ENCODE measurements at regions not wholly inside any gene's neighbourhood (a gene's known extent, or its start where the extent isn't known, plus 50 kb on each side); places are given as distances from the start of the nearest gene placed in this dataset.
"Not testable (repeated sequence)": the region's sequence is repeated elsewhere in the genome, so short reads cannot be mapped to it uniquely, and the experiment has no call there.

GRCh38 chr20:30594112-30594511 lies 663.4 kb upstream of the DEFB115 start:
- Histone ChIP-seq H3K9me3 (ENCODE audit: control insufficient read depth, insufficient read depth, low read depth, low read length) (no peaks in the 10 kb centered on the region), H2AFZ (ENCODE audit: low read length) (no peak overlapping the region), H3K27me3 (ENCODE audit: control insufficient read depth, insufficient read depth, low read length) (no peaks in the 10 kb centered on the region), H3K4me3 (replicated peaks in 1 of 4; ENCODE audit: control extremely low read depth in 1 of 4, insufficient read depth in 1 of 4, low read depth in 3 of 4, low read length in 4 of 4) (no peak overlapping the region), H3K27ac (ENCODE audit: insufficient read depth, low read length) (no peak overlapping the region), H3K4me2 (ENCODE audit: extremely low read depth, insufficient read depth, low read length) (no peak overlapping the region), H3K79me2 (ENCODE audit: control insufficient read depth, insufficient read depth, low read length) (no peaks in the 10 kb centered on the region), H3K9ac (ENCODE audit: insufficient read depth, low read length) (no peak overlapping the region), H3K4me1 (ENCODE audit: control insufficient read depth, extremely low read depth, insufficient read depth, low read length) (no peaks in the 10 kb centered on the region), H3K36me3 (ENCODE audit: control insufficient read depth, insufficient read depth, low read length) (no peaks in the 10 kb centered on the region), H4K20me1 (ENCODE audit: control insufficient read depth, extremely low read depth, insufficient read depth, low read length) (no peaks in the 10 kb centered on the region)
- DNase-seq (ENCODE audit: low read depth in 2 of 2): no peak
- TF ChIP-seq EZH2 (IDR thresholded peaks at IDR 0.05; ENCODE audit: low read length, missing control alignments) (no peak), CTCF (conservative IDR thresholded peaks at IDR 0.05 in 1 of 2, IDR thresholded peaks at IDR 0.05 in 1 of 2; ENCODE audit: low read depth in 1 of 2, low read length in 2 of 2) (no peak)

- no peaks in the 10 kb centered on the region for H3K9me3 ChIP-seq (ENCODE audit: control insufficient read depth, insufficient read depth, low read depth, low read length)
Measured at GRCh38 chr20:30595698-30596097, 661.8 kb upstream of the DEFB115 start.

GRCh38 chr20:30597429-30597828 lies 660.0 kb upstream of the DEFB115 start:
- DNase-seq (ENCODE audit: low read depth in 2 of 2); H3K9ac ChIP-seq (ENCODE audit: insufficient read depth, low read length); H2AFZ ChIP-seq (ENCODE audit: low read length); H3K4me1 ChIP-seq (ENCODE audit: control insufficient read depth, extremely low read depth, insufficient read depth, low read length); H3K27ac ChIP-seq (ENCODE audit: insufficient read depth, low read length); H3K36me3 ChIP-seq (ENCODE audit: control insufficient read depth, insufficient read depth, low read length); H3K9me3 ChIP-seq (ENCODE audit: control insufficient read depth, insufficient read depth, low read depth, low read length); H3K27me3 ChIP-seq (ENCODE audit: control insufficient read depth, insufficient read depth, low read length); H3K4me2 ChIP-seq (ENCODE audit: extremely low read depth, insufficient read depth, low read length); H3K4me3 ChIP-seq (replicated peaks in 1 of 4; ENCODE audit: control extremely low read depth in 1 of 4, insufficient read depth in 1 of 4, low read depth in 3 of 4, low read length in 4 of 4); H4K20me1 ChIP-seq (ENCODE audit: control insufficient read depth, extremely low read depth, insufficient read depth, low read length); H3K79me2 ChIP-seq (ENCODE audit: control insufficient read depth, insufficient read depth, low read length): not testable (repeated sequence)

More at GRCh38 chr20:30595698-30596097, 661.8 kb upstream of the DEFB115 start:
- H3K9ac ChIP-seq (ENCODE audit: insufficient read depth, low read length): no peak overlapping the region
- no peak overlapping the region for H2AFZ ChIP-seq (ENCODE audit: low read length)
- TF ChIP-seq CTCF (conservative IDR thresholded peaks at IDR 0.05 in 1 of 2, IDR thresholded peaks at IDR 0.05 in 1 of 2; ENCODE audit: low read depth in 1 of 2, low read length in 2 of 2): no peak
- no peak for TF ChIP-seq EZH2 (IDR thresholded peaks at IDR 0.05; ENCODE audit: low read length, missing control alignments)
- no peaks in the 10 kb centered on the region for H3K36me3 ChIP-seq (ENCODE audit: control insufficient read depth, insufficient read depth, low read length)
- no peaks in the 10 kb centered on the region for H3K27me3 ChIP-seq (ENCODE audit: control insufficient read depth, insufficient read depth, low read length)
- no peak overlapping the region for H3K4me2 ChIP-seq (ENCODE audit: extremely low read depth, insufficient read depth, low read length)
- no peak for DNase-seq (ENCODE audit: low read depth in 2 of 2)
- H3K4me1 ChIP-seq (ENCODE audit: control insufficient read depth, extremely low read depth, insufficient read depth, low read length): no peaks in the 10 kb centered on the region
- H4K20me1 ChIP-seq (ENCODE audit: control insufficient read depth, extremely low read depth, insufficient read depth, low read length): no peaks in the 10 kb centered on the region
- H3K4me3 ChIP-seq (replicated peaks in 1 of 4; ENCODE audit: control extremely low read depth in 1 of 4, insufficient read depth in 1 of 4, low read depth in 3 of 4, low read length in 4 of 4): no peak overlapping the region
- no peak overlapping the region for H3K27ac ChIP-seq (ENCODE audit: insufficient read depth, low read length)
- H3K79me2 ChIP-seq (ENCODE audit: control insufficient read depth, insufficient read depth, low read length): no peaks in the 10 kb centered on the region

Data from fibroblast of lung (primary cell).